Fibroblast of lung (primary cell): ENCODE measurements at regions not wholly inside any gene's neighbourhood (a gene's known extent, or its start where the extent isn't known, plus 50 kb on each side); places are given as distances from the start of the nearest gene placed in this dataset.

Experiments used
- EZH2 ChIP-seq: IDR thresholded peaks from 2 replicates; pipeline ENCODE4 v1.5.1; 2012; ENCODE audit warnings: low read length, control low read depth, mild to moderate bottlenecking; ENCODE audit errors: missing control alignments
- TF ChIP-seq, protein P1 (sequence below), 2 donors: IDR thresholded peaks in 1 of 2; conservative IDR thresholded peaks in 1 of 2; 1 replicate in 1 of 2; 2 replicates in 1 of 2; pipeline ENCODE4 v1.5.1; 2011 to 2012; ENCODE audit warnings: low read length in 2 of 2, control low read depth in 1 of 2, inconsistent platforms in 1 of 2, low read depth in 1 of 2, mild to moderate bottlenecking in 1 of 2

DNA sequence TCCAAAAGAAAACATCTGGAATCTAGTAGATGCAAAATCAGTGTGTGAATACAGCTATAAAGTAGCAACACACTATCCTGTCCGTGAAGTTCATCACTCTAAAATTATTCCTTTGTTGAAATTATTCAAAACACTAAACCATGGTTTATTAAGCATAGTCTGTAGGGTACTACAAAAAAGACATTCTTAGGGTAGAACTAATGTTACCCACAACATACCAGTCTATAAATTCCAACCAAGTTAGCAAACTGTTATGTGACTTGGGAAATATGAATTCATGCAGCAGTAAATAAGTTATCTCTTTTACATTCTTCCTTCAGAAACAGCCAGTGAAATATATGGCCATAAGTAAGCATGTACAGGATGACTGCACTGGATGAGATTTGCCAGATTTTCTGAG is 580.3 kb upstream of the ADGRB3 start:
- TF ChIP-seq, protein P1, sequence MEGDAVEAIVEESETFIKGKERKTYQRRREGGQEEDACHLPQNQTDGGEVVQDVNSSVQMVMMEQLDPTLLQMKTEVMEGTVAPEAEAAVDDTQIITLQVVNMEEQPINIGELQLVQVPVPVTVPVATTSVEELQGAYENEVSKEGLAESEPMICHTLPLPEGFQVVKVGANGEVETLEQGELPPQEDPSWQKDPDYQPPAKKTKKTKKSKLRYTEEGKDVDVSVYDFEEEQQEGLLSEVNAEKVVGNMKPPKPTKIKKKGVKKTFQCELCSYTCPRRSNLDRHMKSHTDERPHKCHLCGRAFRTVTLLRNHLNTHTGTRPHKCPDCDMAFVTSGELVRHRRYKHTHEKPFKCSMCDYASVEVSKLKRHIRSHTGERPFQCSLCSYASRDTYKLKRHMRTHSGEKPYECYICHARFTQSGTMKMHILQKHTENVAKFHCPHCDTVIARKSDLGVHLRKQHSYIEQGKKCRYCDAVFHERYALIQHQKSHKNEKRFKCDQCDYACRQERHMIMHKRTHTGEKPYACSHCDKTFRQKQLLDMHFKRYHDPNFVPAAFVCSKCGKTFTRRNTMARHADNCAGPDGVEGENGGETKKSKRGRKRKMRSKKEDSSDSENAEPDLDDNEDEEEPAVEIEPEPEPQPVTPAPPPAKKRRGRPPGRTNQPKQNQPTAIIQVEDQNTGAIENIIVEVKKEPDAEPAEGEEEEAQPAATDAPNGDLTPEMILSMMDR (conservative IDR thresholded peaks at IDR 0.05 in 1 of 2, IDR thresholded peaks at IDR 0.05 in 1 of 2; ENCODE audit: low read depth in 1 of 2, low read length in 2 of 2): no peak
- no peak for TF ChIP-seq EZH2
